Right renal pelvis (tissue), 4 donors: ENCODE measurements at regions not wholly inside any gene's neighbourhood (a gene's known extent, or its start where the extent isn't known, plus 50 kb on each side); places are given as distances from the start of the nearest gene placed in this dataset.

Experiments
- DNase-seq, 4 donors: peaks; one replicate each; pipeline ENCODE4 v3.0.0-alpha.2; 2013; ENCODE audit warnings: low read depth in 4 of 4, low spot score in 3 of 4, missing footprints in 1 of 4

GRCh38 chr22:48559647-48560388 is 1267.9 kb downstream of the BRD1 start:
- no peak for DNase-seq

- DNase-seq: no peak
Measured at GRCh38 chr22:48558606-48559402, 1268.9 kb downstream of the BRD1 start.

- no peak for DNase-seq
Measured at GRCh38 chr22:48558016-48558415, 1269.7 kb downstream of the BRD1 start.

GRCh38 chr22:48557473-48557872 is 1270.2 kb downstream of the BRD1 start:
- no peak for DNase-seq

- no peak for DNase-seq
Measured at GRCh38 chr22:48556751-48557150, 1270.9 kb downstream of the BRD1 start.

- no peak for DNase-seq
Measured at GRCh38 chr22:48556222-48556621, 1271.5 kb downstream of the BRD1 start.

- DNase-seq: no peak
Measured at GRCh38 chr22:48555606-48556005, 1272.1 kb downstream of the BRD1 start.

- DNase-seq: no peak
Measured at GRCh38 chr22:48554893-48555572, 1272.6 kb downstream of the BRD1 start.

- DNase-seq: no peak
Measured at GRCh38 chr22:48553694-48554308, 1273.9 kb downstream of the BRD1 start.

GRCh38 chr22:48553119-48553518 is 1274.6 kb downstream of the BRD1 start:
- no peak for DNase-seq

GRCh38 chr22:48551716-48552268 is 1275.9 kb downstream of the BRD1 start:
- no peak for DNase-seq

- DNase-seq: no peak
Measured at GRCh38 chr22:48551061-48551460, 1276.6 kb downstream of the BRD1 start.

- no peak for DNase-seq
Measured at GRCh38 chr22:48548391-48548790, 1279.3 kb downstream of the BRD1 start.

GRCh38 chr22:48547971-48548370 is 1279.7 kb downstream of the BRD1 start:
- DNase-seq: no peak

GRCh38 chr22:48546653-48547424 is 1280.8 kb downstream of the BRD1 start:
- no peak for DNase-seq

- DNase-seq: no peak
Measured at GRCh38 chr22:48545987-48546386, 1281.7 kb downstream of the BRD1 start.

- DNase-seq: no peak
Measured at GRCh38 chr22:48541401-48542098, 1286.1 kb downstream of the BRD1 start.

- DNase-seq: no peak
Measured at GRCh38 chr22:48539261-48539660, 1288.4 kb downstream of the BRD1 start.

GRCh38 chr22:48538291-48538820 is 1289.3 kb downstream of the BRD1 start:
- no peak for DNase-seq
